Smooth muscle cell (in vitro differentiated cells): ENCODE measurements at regions not wholly inside any gene's neighbourhood (a gene's known extent, or its start where the extent isn't known, plus 50 kb on each side); places are given as distances from the start of the nearest gene placed in this dataset.

Experiments used
- DNase-seq: peaks from one replicate; lab custom pipeline; 2025; ENCODE audit not compliant: unreplicated experiment; lab: John Stamatoyannopoulos, UW
- H2AFZ ChIP-seq: fragments of 200-600 bp; sonication (generic); 2 replicates; pipeline ENCODE4 v1.6.0; 2016; ENCODE audit warnings: antibody characterized with exemption, low read depth, mild to moderate bottlenecking
- H3F3A ChIP-seq: fragments of 200-600 bp; sonication (generic); 2 replicates; pipeline ENCODE4 v1.6.0; 2017; ENCODE audit warnings: antibody characterized with exemption, low read depth
- H3K27ac ChIP-seq: fragments of 200-600 bp; sonication (generic); 2 replicates; pipeline ENCODE4 v1.5.1; 2016; ENCODE audit warnings: low read depth, mild to moderate bottlenecking
- H3K27me3 ChIP-seq: fragments of 200-600 bp; sonication (generic); 2 replicates; pipeline ENCODE4 v1.6.1; 2016; ENCODE audit warnings: low read depth, mild to moderate bottlenecking
- H3K36me3 ChIP-seq: fragments of 200-600 bp; sonication (generic); 2 replicates; pipeline ENCODE4 v1.5.1; 2016; ENCODE audit warnings: low read depth
- H3K4me1 ChIP-seq: fragments of 200-600 bp; sonication (generic); 2 replicates; pipeline ENCODE4 v1.5.1; 2016; ENCODE audit warnings: low read depth
- H3K4me2 ChIP-seq: fragments of 200-600 bp; sonication (generic); 2 replicates; pipeline ENCODE4 v1.6.0; 2016; ENCODE audit warnings: mild to moderate bottlenecking
- H3K4me3 ChIP-seq: fragments of 200-600 bp; sonication (generic); 2 replicates; pipeline ENCODE4 v1.5.1; 2016; ENCODE audit warnings: mild to moderate bottlenecking
- H3K79me2 ChIP-seq: fragments of 200-600 bp; sonication (generic); 2 replicates; pipeline ENCODE4 v1.6.0; 2016; ENCODE audit warnings: low read depth, mild to moderate bottlenecking
- H3K9ac ChIP-seq: fragments of 200-600 bp; sonication (generic); 2 replicates; pipeline ENCODE4 v1.6.0; 2016; ENCODE audit warnings: low read depth
- H3K9me3 ChIP-seq: fragments of 200-600 bp; sonication (generic); replicated peaks from 2 replicates; pipeline ENCODE4 v1.5.1; 2016; ENCODE audit warnings: low read depth
- H4K20me1 ChIP-seq: fragments of 200-600 bp; sonication (generic); 2 replicates; pipeline ENCODE4 v1.6.0; 2016; ENCODE audit warnings: low read depth
- WGBS: methylation state at CpG from one replicate; pipeline ENCODE4 v1.1.7; 2016; ENCODE audit warnings: low lambda C conversion rate; 5-methylcytosine and 5-hydroxymethylcytosine counted together
- TF ChIP-seq, protein P1 (sequence below): fragments of 200-600 bp; sonication (generic); IDR thresholded peaks from 2 replicates; pipeline ENCODE4 v1.5.1; 2017; ENCODE audit warnings: borderline replicate concordance, mild to moderate bottlenecking, antibody characterized with exemption; ENCODE audit not compliant: insufficient read depth, poor library complexity, severe bottlenecking

DNA sequence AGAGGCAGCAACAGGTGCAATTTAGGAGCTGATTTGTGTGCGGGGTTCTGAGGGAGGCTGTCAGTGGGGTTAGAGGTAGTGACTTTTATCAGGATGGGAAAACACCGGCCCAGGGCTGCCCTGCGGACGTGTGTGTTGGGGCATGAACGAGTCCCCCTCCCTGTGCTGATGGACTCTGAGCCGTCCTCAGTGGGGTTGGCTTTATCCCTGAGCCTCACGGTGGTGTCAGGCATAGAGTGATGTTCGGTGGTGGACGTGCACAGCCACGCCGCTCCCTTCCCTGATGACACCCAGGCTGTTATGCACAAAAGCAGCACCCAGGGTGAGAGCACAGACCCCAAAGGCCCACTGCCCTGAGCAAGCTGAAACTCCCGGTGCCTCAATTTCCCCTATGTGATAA is 809.1 kb downstream of the BRD1 start:
- no peaks in the 10 kb centered on the region for H3K9me3 ChIP-seq
- no peaks in the 10 kb centered on the region for H3K36me3 ChIP-seq
- H3K27ac ChIP-seq = no peak overlapping the region
- H3K4me3 ChIP-seq = no peak overlapping the region
- no peaks in the 10 kb centered on the region for H3K4me1 ChIP-seq
- no peak for DNase-seq
- no peak overlapping the region for H3K4me2 ChIP-seq
- H3K79me2 ChIP-seq = no peaks in the 10 kb centered on the region
- H2AFZ ChIP-seq = no peak overlapping the region
- no peak overlapping the region for H3K9ac ChIP-seq
- H3F3A ChIP-seq = no peaks in the 10 kb centered on the region
- H3K27me3 ChIP-seq = no peaks in the 10 kb centered on the region
- 88% methylated on average over 12 of the region's 12 CpGs for WGBS
- H4K20me1 ChIP-seq = no peaks in the 10 kb centered on the region
- TF ChIP-seq, protein P1, sequence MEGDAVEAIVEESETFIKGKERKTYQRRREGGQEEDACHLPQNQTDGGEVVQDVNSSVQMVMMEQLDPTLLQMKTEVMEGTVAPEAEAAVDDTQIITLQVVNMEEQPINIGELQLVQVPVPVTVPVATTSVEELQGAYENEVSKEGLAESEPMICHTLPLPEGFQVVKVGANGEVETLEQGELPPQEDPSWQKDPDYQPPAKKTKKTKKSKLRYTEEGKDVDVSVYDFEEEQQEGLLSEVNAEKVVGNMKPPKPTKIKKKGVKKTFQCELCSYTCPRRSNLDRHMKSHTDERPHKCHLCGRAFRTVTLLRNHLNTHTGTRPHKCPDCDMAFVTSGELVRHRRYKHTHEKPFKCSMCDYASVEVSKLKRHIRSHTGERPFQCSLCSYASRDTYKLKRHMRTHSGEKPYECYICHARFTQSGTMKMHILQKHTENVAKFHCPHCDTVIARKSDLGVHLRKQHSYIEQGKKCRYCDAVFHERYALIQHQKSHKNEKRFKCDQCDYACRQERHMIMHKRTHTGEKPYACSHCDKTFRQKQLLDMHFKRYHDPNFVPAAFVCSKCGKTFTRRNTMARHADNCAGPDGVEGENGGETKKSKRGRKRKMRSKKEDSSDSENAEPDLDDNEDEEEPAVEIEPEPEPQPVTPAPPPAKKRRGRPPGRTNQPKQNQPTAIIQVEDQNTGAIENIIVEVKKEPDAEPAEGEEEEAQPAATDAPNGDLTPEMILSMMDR = no peak

DNA sequence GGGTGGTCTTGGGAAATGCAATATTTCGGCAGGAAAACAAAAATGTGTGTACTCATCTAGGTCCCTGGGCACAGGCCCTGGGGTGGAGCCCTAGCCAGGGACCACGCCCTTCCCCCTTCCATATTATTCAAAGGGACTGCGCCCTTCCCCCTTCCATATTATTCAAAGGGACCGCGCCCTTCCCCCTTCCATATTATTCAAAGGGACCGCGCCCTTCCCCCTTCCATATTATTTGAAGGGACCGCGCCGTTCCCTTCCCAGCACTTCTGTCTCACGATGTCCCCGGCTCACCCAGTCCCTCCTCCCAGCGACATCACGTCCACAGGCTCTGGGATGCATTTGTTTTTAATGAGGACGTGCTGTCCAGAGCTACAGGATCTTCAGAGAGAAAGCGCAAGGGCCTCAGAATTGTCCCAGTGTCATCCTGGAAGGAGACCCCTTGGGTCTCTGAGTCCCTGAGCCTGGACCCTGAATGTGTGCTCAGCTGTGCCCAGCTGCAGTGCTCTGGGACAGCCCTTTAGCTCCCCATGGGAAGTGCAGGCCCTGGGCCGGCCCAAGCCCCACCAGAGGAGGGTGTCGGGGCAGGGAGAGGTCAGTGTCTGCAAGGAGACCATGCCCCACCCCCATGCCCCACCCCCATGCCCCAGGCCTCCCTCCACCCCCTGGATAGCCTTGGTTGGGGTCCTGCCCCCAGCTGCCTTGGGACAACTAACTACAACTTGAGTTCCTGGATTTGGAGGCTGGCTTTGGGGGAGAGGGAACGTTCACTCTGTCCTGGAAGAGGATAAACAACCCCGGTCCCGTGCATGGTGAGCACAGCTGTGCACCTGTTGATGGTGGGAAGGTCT is 810.0 kb downstream of the BRD1 start:
- Histone ChIP-seq H3K4me1 (no peaks in the 10 kb centered on the region), H3K9me3 (no peaks in the 10 kb centered on the region), H3K79me2 (no peaks in the 10 kb centered on the region), H2AFZ (no peak overlapping the region), H3K9ac (no peak overlapping the region), H3K27me3 (no peaks in the 10 kb centered on the region), H4K20me1 (no peaks in the 10 kb centered on the region), H3F3A (no peaks in the 10 kb centered on the region), H3K36me3 (no peaks in the 10 kb centered on the region), H3K4me3 (no peak overlapping the region), H3K27ac (no peak overlapping the region), H3K4me2 (no peak overlapping the region)
- WGBS = 84% methylated on average over 21 of the region's 21 CpGs
- no peak for DNase-seq
- TF ChIP-seq, protein P1 = no peak

DNA sequence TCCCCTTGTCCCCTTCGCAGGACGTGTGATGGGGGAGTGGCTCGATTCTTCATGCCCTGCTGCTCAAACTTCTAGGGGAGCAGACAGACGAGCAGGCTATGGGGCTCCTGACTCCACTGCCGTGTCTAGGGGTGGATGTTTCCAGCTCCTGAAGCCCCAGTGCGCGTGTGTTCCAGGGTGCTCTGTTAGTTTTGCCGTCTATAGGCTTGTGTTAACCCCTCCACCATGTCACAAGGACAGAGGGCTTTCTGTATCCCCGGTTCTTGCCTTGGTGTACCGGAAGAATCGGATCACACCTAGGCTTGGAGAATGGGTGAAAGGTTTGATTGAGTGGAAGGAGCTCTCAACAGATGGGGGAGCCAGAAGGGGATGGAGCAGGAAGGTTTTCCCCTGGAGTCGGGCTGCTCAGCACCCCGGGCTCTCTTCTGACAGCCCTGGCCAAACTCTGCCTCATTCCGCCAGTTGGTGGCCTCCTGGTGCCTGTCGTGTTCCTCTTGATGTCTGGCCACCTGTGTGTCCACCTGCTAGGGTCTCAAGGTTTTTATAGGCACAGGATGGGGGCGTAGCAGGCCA is 810.7 kb downstream of the BRD1 start:
- H3K9ac ChIP-seq = no peak overlapping the region
- H3K9me3 ChIP-seq = no peaks in the 10 kb centered on the region
- no peaks in the 10 kb centered on the region for H3F3A ChIP-seq
- H3K27ac ChIP-seq = no peak overlapping the region
- no peak overlapping the region for H3K4me2 ChIP-seq
- H4K20me1 ChIP-seq = no peaks in the 10 kb centered on the region
- H3K4me1 ChIP-seq = no peaks in the 10 kb centered on the region
- WGBS = 86% methylated on average over 16 of the region's 16 CpGs
- no peak for DNase-seq
- no peaks in the 10 kb centered on the region for H3K79me2 ChIP-seq
- no peaks in the 10 kb centered on the region for H3K36me3 ChIP-seq
- no peak overlapping the region for H3K4me3 ChIP-seq
- H3K27me3 ChIP-seq = no peaks in the 10 kb centered on the region
- TF ChIP-seq, protein P1 = no peak
- no peak overlapping the region for H2AFZ ChIP-seq
